ENCODE measurements at regions not wholly inside any gene's neighbourhood (a gene's known extent, or its start where the extent isn't known, plus 50 kb on each side); places are given as distances from the start of the nearest gene placed in this dataset.

GRCh38 chr5:108459769-108460168 lies 77.9 kb upstream of the FBXL17 start:
- no peak for TF ChIP-seq POLR2A (IDR thresholded peaks at IDR 0.05; ENCODE audit: low read depth, low read length)
- no peak for TF ChIP-seq POLR2AphosphoS5 (IDR thresholded peaks at IDR 0.05; ENCODE audit: low read depth, low read length)

All from GM12892 (cell line).